Aorta (tissue), 5 donors: ENCODE measurements at regions not wholly inside any gene's neighbourhood (a gene's known extent, or its start where the extent isn't known, plus 50 kb on each side); places are given as distances from the start of the nearest gene placed in this dataset.

Source experiments
- ATAC-seq: fragments of 200-7000 bp; cut with Tn5 transposase; one replicate; pipeline ENCODE4 v1.9.1; 2022; ENCODE audit warnings: moderate library complexity; ENCODE audit not compliant: low FRiP score
- DNase-seq, 2 donors: peaks; one replicate each; pipeline ENCODE4 v3.0.0-alpha.2; 2020
- H3K27ac ChIP-seq, 2 donors: one replicate each; pipeline ENCODE4 v1.5.1; 2013; ENCODE audit warnings: low read length in 2 of 2, mild to moderate bottlenecking in 2 of 2, moderate library complexity in 2 of 2, control low read depth in 1 of 2, inconsistent platforms in 1 of 2, low read depth in 1 of 2
- H3K27me3 ChIP-seq, 2 donors: one replicate each; pipeline ENCODE4 v1.6.1; 2013; ENCODE audit warnings: control low read depth in 1 of 2, low read length in 1 of 2, mild to moderate bottlenecking in 1 of 2, moderate library complexity in 1 of 2; ENCODE audit not compliant: insufficient read depth in 2 of 2, control insufficient read depth in 1 of 2
- H3K36me3 ChIP-seq, 2 donors: one replicate each; pipeline ENCODE4 v1.6.1; 2013; ENCODE audit warnings: control low read depth in 1 of 2, low read length in 1 of 2, mild to moderate bottlenecking in 1 of 2; ENCODE audit not compliant: insufficient read depth in 2 of 2, control insufficient read depth in 1 of 2
- H3K4me1 ChIP-seq, 2 donors: one replicate each; pipeline ENCODE4 v1.6.1; 2013; ENCODE audit warnings: low read length in 2 of 2, control low read depth in 1 of 2, mild to moderate bottlenecking in 1 of 2, moderate library complexity in 1 of 2; ENCODE audit not compliant: insufficient read depth in 2 of 2, control insufficient read depth in 1 of 2
- H3K4me3 ChIP-seq, 2 donors: one replicate each; pipeline ENCODE4 v1.5.1; 2013; ENCODE audit warnings: low read length in 2 of 2, control low read depth in 1 of 2, mild to moderate bottlenecking in 1 of 2
- H3K9me3 ChIP-seq: one replicate; pipeline ENCODE4 v1.6.1; 2013; ENCODE audit warnings: mild to moderate bottlenecking, low read length; ENCODE audit not compliant: control insufficient read depth
- WGBS, 2 donors: extraction: QIAGEN DNeasy Blood & Tissue Kit; methylation state at CpG; one replicate each; pipeline ENCODE4 v1.1.7; 2013; 5-methylcytosine and 5-hydroxymethylcytosine counted together
- intact Hi-C, 2 donors: fragments of 100-400 bp; cut with DNase I; formaldehyde crosslinking; loops; one replicate each; pipeline versions ENCODE4 v1.14.2 to v1.15.0; 2022
- donor health status: healthy with polysubstance abuse.
- donor health status: Bipolar disorder and iron deficiency.
- donor health status: DM: no; HTN: no; CAD: no.
- donor health status: DM: no; HTN: no; CAD: no.
- donor health status: DM: yes; HTN: yes; CAD: no.

- Histone ChIP-seq H3K4me1 (no peaks in the 10 kb centered on the region), H3K27me3 (no peaks in the 10 kb centered on the region), H3K36me3 (no peaks in the 10 kb centered on the region), H3K4me3 (no peak overlapping the region), H3K27ac (no peak overlapping the region), H3K9me3 (peaks cover 3% of the 10 kb centered on the region)
- DNase-seq (no peak), ATAC-seq (no peak)
- intact Hi-C loops, result no loop called here
Measured at GRCh38 chr5:155353231-155353630, 339.7 kb downstream of the KIF4B start.

GRCh38 chr5:155366096-155366495, 352.5 kb downstream of the KIF4B start:
- no peak for ATAC-seq
- Histone ChIP-seq H3K4me3 (no peak overlapping the region), H3K4me1 (no peaks in the 10 kb centered on the region), H3K9me3 (no peaks in the 10 kb centered on the region), H3K36me3 (no peaks in the 10 kb centered on the region), H3K27me3 (no peaks in the 10 kb centered on the region), H3K27ac (no peak overlapping the region)
- 66 to 73% methylated on average over 4 of the region's 4 CpGs for WGBS, 2 donors
- DNase-seq, result no peak
- intact Hi-C loops, result no loop called here

GRCh38 chr5:155367841-155368240, 354.3 kb downstream of the KIF4B start:
- no peaks in the 10 kb centered on the region for H3K4me1 ChIP-seq
- H3K36me3 ChIP-seq, result no peaks in the 10 kb centered on the region
- DNase-seq, result no peak
- no peak overlapping the region for H3K4me3 ChIP-seq
- no peak overlapping the region for H3K27ac ChIP-seq
- 86 to 88% methylated on average over 4 of the region's 4 CpGs for WGBS, 2 donors
- no peaks in the 10 kb centered on the region for H3K27me3 ChIP-seq
- no peaks in the 10 kb centered on the region for H3K9me3 ChIP-seq
- intact Hi-C loops, result no loop called here
- no peak for ATAC-seq

GRCh38 chr5:155368490-155368889, 354.9 kb downstream of the KIF4B start:
- Histone ChIP-seq H3K4me3 (no peak overlapping the region), H3K9me3 (no peaks in the 10 kb centered on the region), H3K4me1 (no peaks in the 10 kb centered on the region), H3K27ac (no peak overlapping the region), H3K36me3 (no peaks in the 10 kb centered on the region), H3K27me3 (no peaks in the 10 kb centered on the region)
- WGBS, 2 donors, result 51 to 61% methylated on average over 1 of the region's 1 CpG
- ATAC-seq, result no peak
- intact Hi-C loops, result no loop called here
- no peak for DNase-seq

- Histone ChIP-seq H3K36me3 (no peaks in the 10 kb centered on the region), H3K27me3 (no peaks in the 10 kb centered on the region), H3K9me3 (no peaks in the 10 kb centered on the region), H3K4me1 (no peaks in the 10 kb centered on the region), H3K27ac (no peak overlapping the region), H3K4me3 (no peak overlapping the region)
- no peak for DNase-seq
- ATAC-seq, result no peak
- intact Hi-C loops, result no loop called here
- WGBS, 2 donors, result 65 to 74% methylated on average over 3 of the region's 3 CpGs
Measured at GRCh38 chr5:155380480-155380879, 366.9 kb downstream of the KIF4B start.

- H3K9me3 ChIP-seq, result peaks cover 1% of the 10 kb centered on the region
- no peaks in the 10 kb centered on the region for H3K27me3 ChIP-seq
Measured at GRCh38 chr5:155381654-155382053, 368.1 kb downstream of the KIF4B start.

GRCh38 chr5:155389498-155389897, 375.9 kb downstream of the KIF4B start:
- Histone ChIP-seq H3K4me3 (no peak overlapping the region), H3K9me3 (peaks cover 1% of the 10 kb centered on the region), H3K36me3 (no peaks in the 10 kb centered on the region), H3K27ac (no peak overlapping the region), H3K27me3 (no peaks in the 10 kb centered on the region), H3K4me1 (no peaks in the 10 kb centered on the region)
- ATAC-seq (no peak), DNase-seq (no peak)
- intact Hi-C loops, result no loop called here
- WGBS, 2 donors, result 75 to 79% methylated on average over 4 of the region's 4 CpGs

More at GRCh38 chr5:155381654-155382053, 368.1 kb downstream of the KIF4B start:
- no peak overlapping the region for H3K27ac ChIP-seq
- intact Hi-C loops, result no loop called here
- no peak overlapping the region for H3K4me3 ChIP-seq
- H3K4me1 ChIP-seq, result no peaks in the 10 kb centered on the region
- H3K36me3 ChIP-seq, result no peaks in the 10 kb centered on the region
- ATAC-seq (no peak), DNase-seq (no peak)

- Histone ChIP-seq H3K27ac (no peak overlapping the region), H3K36me3 (no peaks in the 10 kb centered on the region), H3K4me1 (no peaks in the 10 kb centered on the region), H3K9me3 (no peaks in the 10 kb centered on the region), H3K4me3 (no peak overlapping the region), H3K27me3 (no peaks in the 10 kb centered on the region)
- DNase-seq (no peak), ATAC-seq (no peak)
- intact Hi-C loops, result no loop called here
Measured at GRCh38 chr5:155394727-155395126, 381.2 kb downstream of the KIF4B start.

- ATAC-seq (no peak), DNase-seq (no peak)
- intact Hi-C loops, result no loop called here
- no peaks in the 10 kb centered on the region for H3K9me3 ChIP-seq
- no peaks in the 10 kb centered on the region for H3K27me3 ChIP-seq
- no peak overlapping the region for H3K27ac ChIP-seq
- no peak overlapping the region for H3K4me3 ChIP-seq
- no peaks in the 10 kb centered on the region for H3K36me3 ChIP-seq
- H3K4me1 ChIP-seq, result no peaks in the 10 kb centered on the region
- WGBS, 2 donors, result 54 to 57% methylated on average over 5 of the region's 5 CpGs
Measured at GRCh38 chr5:155402927-155403640, 389.5 kb downstream of the KIF4B start.
